Neutrophil (primary cell): ENCODE measurements at regions not wholly inside any gene's neighbourhood (a gene's known extent, or its start where the extent isn't known, plus 50 kb on each side); places are given as distances from the start of the nearest gene placed in this dataset.

ENCODE experiments used
- H3K27ac ChIP-seq: fragments of 200-600 bp; sonication (generic); 2 replicates; pipeline ENCODE4 v1.5.1; 2016; ENCODE audit warnings: mild to moderate bottlenecking, moderate library complexity
- H3K27me3 ChIP-seq: fragments of 200-600 bp; sonication (generic); 2 replicates; pipeline ENCODE4 v1.6.0; 2016; ENCODE audit warnings: mild to moderate bottlenecking
- H3K36me3 ChIP-seq: fragments of 200-600 bp; sonication (generic); 2 replicates; pipeline ENCODE4 v1.5.1; 2017
- H3K4me1 ChIP-seq, 2 experiments: fragments of 200-600 bp in 1 of 2; sonication (generic) in 1 of 2; 1 replicate in 1 of 2; 2 replicates in 1 of 2; pipeline versions ENCODE4 v1.5.1 to v1.6.1; 2013 to 2016; ENCODE audit warnings: low read depth in 1 of 2, low read length in 1 of 2, mild to moderate bottlenecking in 1 of 2, moderate library complexity in 1 of 2; ENCODE audit not compliant: control insufficient read depth in 1 of 2, insufficient read depth in 1 of 2
- H3K4me3 ChIP-seq, 2 experiments: fragments of 200-600 bp in 1 of 2; sonication (generic) in 1 of 2; 1 replicate in 1 of 2; 2 replicates in 1 of 2; pipeline ENCODE4 v1.5.1; 2013 to 2016; ENCODE audit warnings: low read depth in 1 of 2, low read length in 1 of 2, mild to moderate bottlenecking in 1 of 2, moderate library complexity in 1 of 2
- H3K9me3 ChIP-seq: fragments of 200-600 bp; sonication (generic); 2 replicates; pipeline ENCODE4 v1.5.1; 2016
- CTCF ChIP-seq: fragments of 200-600 bp; sonication (generic); IDR thresholded peaks from 2 replicates; pipeline ENCODE4 v1.5.1; 2016; ENCODE audit warnings: antibody characterized with exemption

DNA sequence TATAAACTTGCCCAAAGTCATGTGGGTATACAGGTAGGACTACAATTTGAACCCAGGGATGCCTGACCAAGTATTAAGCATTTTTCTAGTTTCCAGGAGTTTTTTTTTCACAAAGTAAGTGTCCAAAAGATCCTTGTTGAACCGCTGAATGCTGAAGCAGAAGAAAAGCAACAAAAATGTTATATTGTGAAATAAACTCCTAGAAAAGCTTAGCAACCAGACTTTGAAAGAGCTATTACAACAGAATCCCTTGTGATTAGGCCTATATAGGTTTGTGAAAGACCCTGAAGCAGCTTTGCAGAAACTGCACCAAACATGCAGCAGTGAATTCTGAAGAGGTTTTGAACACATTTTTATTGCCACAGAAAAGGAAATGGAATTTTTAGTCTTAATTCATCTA, 236.8 kb downstream of the TUSC7 start:
- no peaks in the 10 kb centered on the region for H3K9me3 ChIP-seq
- no peaks in the 10 kb centered on the region for H3K27me3 ChIP-seq
- no peak overlapping the region for H3K4me3 ChIP-seq
- no peak overlapping the region for H3K27ac ChIP-seq
- no peaks in the 10 kb centered on the region for H3K36me3 ChIP-seq
- no peak for TF ChIP-seq CTCF
- no peaks in the 10 kb centered on the region for H3K4me1 ChIP-seq

DNA sequence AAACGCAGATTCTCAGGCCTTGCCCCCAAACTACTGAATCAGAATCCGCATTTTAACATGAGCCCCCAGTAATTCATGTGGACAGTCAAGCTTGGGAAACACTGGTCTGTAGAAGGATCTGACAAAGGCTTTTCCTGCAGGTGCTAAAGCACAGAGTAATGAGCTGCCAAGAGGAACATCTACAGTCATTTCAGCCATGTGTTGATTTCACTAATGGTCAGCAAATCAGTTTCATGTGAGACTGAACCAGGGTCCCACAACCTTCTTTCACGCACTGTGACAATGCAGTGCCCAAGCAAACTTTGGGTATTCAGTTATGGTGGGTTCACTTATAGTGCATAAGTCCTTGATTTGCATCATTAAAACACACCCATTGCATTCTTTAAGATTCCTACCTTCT, 237.6 kb downstream of the TUSC7 start:
- Histone ChIP-seq H3K9me3 (no peaks in the 10 kb centered on the region), H3K4me3 (no peak overlapping the region), H3K36me3 (no peaks in the 10 kb centered on the region), H3K27ac (no peak overlapping the region), H3K4me1 (no peaks in the 10 kb centered on the region), H3K27me3 (no peaks in the 10 kb centered on the region)
- no peak for TF ChIP-seq CTCF

DNA sequence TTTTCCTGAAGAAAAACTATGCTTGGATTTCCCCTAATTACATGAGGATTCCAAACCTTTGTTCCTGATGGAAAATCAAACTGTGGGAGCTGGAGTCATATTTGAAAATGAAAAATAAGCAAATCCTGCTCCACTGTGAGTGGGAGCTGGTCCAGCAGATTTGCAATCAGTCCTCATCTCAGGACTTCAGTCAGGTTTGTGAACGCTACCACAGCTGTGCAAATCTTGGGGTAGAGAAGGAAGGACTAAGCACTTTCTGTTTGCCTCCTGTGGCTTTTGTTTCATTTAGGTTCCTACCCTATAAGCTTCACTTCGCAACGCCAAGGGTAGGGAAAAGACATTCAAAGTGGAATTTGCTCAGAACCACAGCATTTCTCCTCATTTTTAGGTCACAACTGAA, 238.2 kb downstream of the TUSC7 start:
- no peaks in the 10 kb centered on the region for H3K27me3 ChIP-seq
- H3K36me3 ChIP-seq: no peaks in the 10 kb centered on the region
- H3K4me3 ChIP-seq: no peak overlapping the region
- H3K4me1 ChIP-seq: no peaks in the 10 kb centered on the region
- no peak for TF ChIP-seq CTCF
- H3K27ac ChIP-seq: no peak overlapping the region
- no peaks in the 10 kb centered on the region for H3K9me3 ChIP-seq

DNA sequence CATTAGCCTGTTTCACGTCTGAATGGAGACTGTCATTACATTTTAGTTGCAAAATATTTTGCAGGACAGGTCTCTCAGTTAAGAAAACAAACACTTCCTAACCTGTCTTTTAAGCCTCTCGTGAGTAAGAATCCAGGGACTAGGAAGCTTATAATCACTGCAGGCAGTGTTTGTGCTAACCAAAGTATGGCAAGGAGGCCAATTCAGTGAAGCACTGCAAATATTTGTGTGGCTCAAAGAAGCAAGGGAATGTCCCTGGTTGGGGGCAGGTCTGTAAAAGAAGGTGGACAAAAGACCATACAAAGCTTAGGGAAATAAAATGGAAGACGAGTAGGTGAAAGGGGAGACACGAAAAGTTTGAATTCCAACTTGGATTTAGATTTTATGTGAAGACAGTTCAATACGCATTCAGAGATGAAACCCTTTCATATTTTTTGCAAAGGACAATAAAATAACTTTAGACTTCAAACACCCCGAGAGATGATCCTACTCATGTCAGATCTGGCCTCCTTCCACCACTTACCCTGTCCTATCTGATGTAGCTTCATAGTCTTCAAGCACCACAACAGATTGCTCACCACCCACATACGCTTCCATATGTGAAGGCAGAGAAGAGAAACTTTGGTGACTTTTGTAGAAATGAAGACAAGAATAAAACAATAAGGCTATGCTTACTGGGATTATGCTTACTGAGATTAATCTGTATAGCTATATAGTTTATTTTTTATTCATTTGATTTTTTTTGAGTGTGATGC, 240.9 kb downstream of the TUSC7 start:
- no peak overlapping the region for H3K4me3 ChIP-seq
- no peaks in the 10 kb centered on the region for H3K36me3 ChIP-seq

GRCh38 chr3:116951610-116952009, 242.0 kb downstream of the TUSC7 start:
- H3K27me3 ChIP-seq: no peaks in the 10 kb centered on the region
- H3K4me1 ChIP-seq: no peaks in the 10 kb centered on the region
- no peak overlapping the region for H3K4me3 ChIP-seq
- no peak for TF ChIP-seq CTCF
- H3K27ac ChIP-seq: no peak overlapping the region
- no peaks in the 10 kb centered on the region for H3K9me3 ChIP-seq
- no peaks in the 10 kb centered on the region for H3K36me3 ChIP-seq

More for the DNA sequence above, 240.9 kb downstream of the TUSC7 start:
- Histone ChIP-seq H3K4me1 (no peaks in the 10 kb centered on the region), H3K9me3 (no peaks in the 10 kb centered on the region), H3K27me3 (no peaks in the 10 kb centered on the region), H3K27ac (no peak overlapping the region)
- TF ChIP-seq CTCF: no peak
